GM12878 (cell line): ENCODE measurements at regions not wholly inside any gene's neighbourhood (a gene's known extent, or its start where the extent isn't known, plus 50 kb on each side); places are given as distances from the start of the nearest gene placed in this dataset.

Experiments used
- ATAC-seq: fragments of 200-7000 bp; cut with Tn5 transposase; 3 replicates; pipeline ENCODE4 v1.9.1; 2020; ENCODE audit warnings: mild to moderate bottlenecking, moderate library complexity
- BruUV-seq: library from RNA; stranded (reverse); fragments of 400-500 nt; replicated peaks from 2 replicates; lab custom pipeline; 2021; lab: Mats Ljungman, UMichigan
- CTCF ChIA-PET: fragments of 300-600 bp; sonication (Branson Sonifier 250); formaldehyde crosslinking; extraction: SDS; loops from one replicate; lab custom pipeline; 2021; ENCODE audit warnings: inconsistent platforms; lab: Yijun Ruan, JAX
- POLR2A ChIA-PET: fragments of 350-600 bp; formaldehyde crosslinking; extraction: SDS; loops from one replicate; lab custom pipeline; 2021; ENCODE audit warnings: inconsistent platforms; lab: Charles Lee
- RAD21 ChIA-PET: fragments of 300-600 bp; sonication (Branson Sonifier 250); formaldehyde crosslinking; loops from one replicate; lab custom pipeline; 2023; ENCODE audit warnings: antibody characterized with exemption; ENCODE audit not compliant: unreplicated experiment; lab: Charles Lee
- SMC1A ChIA-PET: fragments of 300-600 bp; sonication (Branson Sonifier 250); formaldehyde crosslinking; loops from one replicate; lab custom pipeline; 2023; ENCODE audit not compliant: unreplicated experiment, uncharacterized antibody; lab: Charles Lee
- DNase-seq: peaks from one replicate; pipeline ENCODE4 v3.0.0-alpha.2; 2011; ENCODE audit warnings: low read depth, low spot score
- FAIRE-seq: peaks from 3 replicates; lab custom pipeline; 2011; peaks lifted over from hg19 to GRCh38; lab: Jason Lieb, UNC
- H2AFZ ChIP-seq: 2 replicates; pipeline ENCODE4 v1.6.0; 2011; ENCODE audit warnings: low read depth, low read length, control low read depth; ENCODE audit not compliant: control insufficient read depth
- H3K27ac ChIP-seq: 2 replicates; pipeline ENCODE4 v1.5.1; 2011; ENCODE audit warnings: control low read depth; ENCODE audit not compliant: control insufficient read depth, insufficient read depth
- H3K27me3 ChIP-seq, 2 experiments: replicated peaks in 1 of 2; 2 replicates each; pipeline versions ENCODE4 v1.6.0 to v1.6.1; 2011; ENCODE audit warnings: low read length in 1 of 2; ENCODE audit not compliant: control insufficient read depth in 2 of 2, insufficient read depth in 2 of 2
- H3K36me3 ChIP-seq, 2 experiments: 2 replicates each; pipeline ENCODE4 v1.5.1; 2011; ENCODE audit warnings: low read length in 1 of 2; ENCODE audit not compliant: control insufficient read depth in 2 of 2, insufficient read depth in 2 of 2
- H3K4me1 ChIP-seq: 2 replicates; pipeline ENCODE4 v1.6.1; 2011; ENCODE audit warnings: mild to moderate bottlenecking, low read length, moderate library complexity, mixed read lengths; ENCODE audit not compliant: control insufficient read depth, insufficient read depth
- H3K4me2 ChIP-seq: 2 replicates; pipeline ENCODE4 v1.6.0; 2011; ENCODE audit warnings: control low read depth; ENCODE audit not compliant: control insufficient read depth, insufficient read depth
- H3K4me3 ChIP-seq: fragments of 200-600 bp; sonication (generic); 2 replicates; pipeline ENCODE4 v1.5.1; 2016
- H3K79me2 ChIP-seq: 2 replicates; pipeline ENCODE4 v1.6.0; 2011; ENCODE audit warnings: low read length; ENCODE audit not compliant: control insufficient read depth, insufficient read depth
- H3K9ac ChIP-seq: 2 replicates; pipeline ENCODE4 v1.8.0; 2011; ENCODE audit warnings: low read length, control low read depth, mixed read lengths; ENCODE audit not compliant: control insufficient read depth, insufficient read depth
- H3K9me3 ChIP-seq: replicated peaks from 3 replicates; pipeline ENCODE4 v1.5.1; 2011; ENCODE audit warnings: mild to moderate bottlenecking, low read length; ENCODE audit not compliant: control insufficient read depth, insufficient read depth
- H4K20me1 ChIP-seq: 2 replicates; pipeline ENCODE4 v1.6.0; 2011; ENCODE audit not compliant: control insufficient read depth, insufficient read depth
- CREM ChIP-seq: IDR thresholded peaks from 2 replicates; pipeline ENCODE4 v1.6.1; 2014; ENCODE audit warnings: antibody characterized with exemption, low read depth
- EED ChIP-seq: sonication (generic); IDR thresholded peaks from 2 replicates; pipeline ENCODE4 v1.6.1; 2016; ENCODE audit warnings: antibody characterized with exemption, low read depth
- GATAD2B ChIP-seq: fragments of 450-650 bp; conservative IDR thresholded peaks from 2 replicates; pipeline ENCODE4 v1.6.1; 2017; ENCODE audit warnings: low read depth, mild to moderate bottlenecking, moderate library complexity
- IRF5 ChIP-seq: fragments of 450-650 bp; IDR thresholded peaks from 2 replicates; pipeline ENCODE4 v1.6.1; 2017; ENCODE audit warnings: borderline replicate concordance
- KAT2A ChIP-seq: conservative IDR thresholded peaks from 2 replicates; pipeline ENCODE4 v1.6.1; 2011; ENCODE audit warnings: low read depth, low read length; ENCODE audit not compliant: control insufficient read depth
- MEF2A ChIP-seq: IDR thresholded peaks from 2 replicates; pipeline ENCODE4 v1.6.1; 2011; ENCODE audit warnings: low read depth, mild to moderate bottlenecking, low read length, moderate library complexity; ENCODE audit not compliant: insufficient read depth
- MEF2B ChIP-seq: fragments of 450-650 bp; IDR thresholded peaks from 2 replicates; pipeline ENCODE4 v1.6.1; 2018; ENCODE audit warnings: mild to moderate bottlenecking, moderate library complexity; ENCODE audit not compliant: partially characterized antibody, poor library complexity, severe bottlenecking
- MXI1 ChIP-seq: fragments of 150-350 bp; IDR thresholded peaks from 2 replicates; pipeline ENCODE4 v1.6.1; 2011; ENCODE audit warnings: low read depth, mild to moderate bottlenecking, inconsistent platforms, low read length, improper control_type of control experiment
- MYB ChIP-seq: fragments of 150-350 bp; IDR thresholded peaks from 2 replicates; pipeline ENCODE4 v1.6.1; 2014; ENCODE audit warnings: mild to moderate bottlenecking, low read depth, low read length, borderline replicate concordance
- NFYB ChIP-seq: IDR thresholded peaks from 2 replicates; pipeline ENCODE4 v1.6.1; 2011; ENCODE audit warnings: low read depth, mild to moderate bottlenecking, low read length, improper control_type of control experiment, moderate library complexity; ENCODE audit not compliant: insufficient read depth
- PAX5 ChIP-seq: IDR thresholded peaks from 2 replicates; pipeline ENCODE4 v1.6.1; 2011; ENCODE audit warnings: low read depth, low read length, borderline replicate concordance
- RCOR1 ChIP-seq: conservative IDR thresholded peaks from 2 replicates; pipeline ENCODE4 v1.6.1; 2012; ENCODE audit warnings: low read depth, low read length, improper control_type of control experiment
- RELA ChIP-seq: fragments of 450-650 bp; IDR thresholded peaks from 2 replicates; pipeline ENCODE4 v1.8.0; 2014; ENCODE audit warnings: borderline replicate concordance; ENCODE audit not compliant: partially characterized antibody
- TBL1XR1 ChIP-seq: IDR thresholded peaks from 2 replicates; pipeline ENCODE4 v1.6.1; 2012; ENCODE audit warnings: low read depth, low read length, improper control_type of control experiment
- TCF7 ChIP-seq: IDR thresholded peaks from 2 replicates; pipeline ENCODE4 v1.6.1; 2014; ENCODE audit warnings: antibody characterized with exemption, borderline replicate concordance
- USF1 ChIP-seq: IDR thresholded peaks from 2 replicates; pipeline ENCODE4 v1.6.1; 2011; ENCODE audit warnings: borderline replicate concordance, low read depth, mild to moderate bottlenecking, moderate library complexity, mixed read lengths, low read length; ENCODE audit not compliant: insufficient read depth; ENCODE audit errors: extremely low read length
- WGBS: methylation state at CpG from one replicate; pipeline ENCODE4 v1.1.6; 2016; ENCODE audit warnings: low lambda C conversion rate; ENCODE audit not compliant: insufficient replicate concordance, insufficient coverage; ENCODE audit errors: missing lambda C conversion rate; 5-methylcytosine and 5-hydroxymethylcytosine counted together
- in situ Hi-C: fragments of 300-500 bp; cut with MboI; formaldehyde crosslinking; loops from 9 replicates; pipeline ENCODE4 v1.14.3; 2018; ENCODE audit warnings: mixed read lengths
- intact Hi-C: fragments of 100-400 bp; cut with micrococcal nuclease; formaldehyde crosslinking; loops from one replicate; pipeline ENCODE4 v1.14.2; 2022; ENCODE audit not compliant: unreplicated experiment
- TF ChIP-seq, protein P1 (sequence below): IDR thresholded peaks from 2 replicates; pipeline ENCODE4 v1.6.1; 2011; ENCODE audit warnings: low read depth, low read length, improper control_type of control experiment, borderline replicate concordance
- TF ChIP-seq, protein P2 (sequence below): IDR thresholded peaks from 2 replicates; pipeline ENCODE4 v1.6.1; 2011; ENCODE audit warnings: low read depth, mild to moderate bottlenecking, low read length, moderate library complexity, borderline replicate concordance; ENCODE audit errors: extremely low read depth

- TF ChIP-seq, protein P1, sequence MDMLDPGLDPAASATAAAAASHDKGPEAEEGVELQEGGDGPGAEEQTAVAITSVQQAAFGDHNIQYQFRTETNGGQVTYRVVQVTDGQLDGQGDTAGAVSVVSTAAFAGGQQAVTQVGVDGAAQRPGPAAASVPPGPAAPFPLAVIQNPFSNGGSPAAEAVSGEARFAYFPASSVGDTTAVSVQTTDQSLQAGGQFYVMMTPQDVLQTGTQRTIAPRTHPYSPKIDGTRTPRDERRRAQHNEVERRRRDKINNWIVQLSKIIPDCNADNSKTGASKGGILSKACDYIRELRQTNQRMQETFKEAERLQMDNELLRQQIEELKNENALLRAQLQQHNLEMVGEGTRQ = no peak
- TF ChIP-seq MEF2B = no peak
- TF ChIP-seq CREM = no peak
Observed at GRCh38 chr12:118512669-118513068, 136.3 kb downstream of the SUDS3 start (continued).

DNA sequence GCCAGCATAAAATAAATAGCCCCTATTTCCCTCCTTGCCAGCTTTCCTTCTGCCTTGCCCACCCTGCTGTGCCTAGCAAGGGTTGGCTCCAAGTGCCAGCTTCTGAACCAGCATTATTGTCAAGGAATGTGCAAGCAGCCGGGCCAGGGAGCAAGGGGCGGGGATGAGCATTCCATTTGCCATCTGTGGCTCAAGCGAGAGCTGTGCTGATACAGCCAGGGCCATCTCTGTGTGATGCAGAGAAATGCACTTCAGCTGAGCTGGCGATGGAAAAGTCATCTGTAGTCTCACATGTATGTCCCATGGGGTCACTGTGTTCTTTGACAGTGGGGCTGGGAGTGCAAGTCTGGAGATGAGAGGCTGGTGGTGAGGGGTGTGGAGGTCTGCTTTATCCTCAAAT, 137.3 kb downstream of the SUDS3 start:
- ATAC-seq = no peak
- ChIA-PET POLR2A (no interaction called here), SMC1A (no interaction called here)
- H3K4me2 ChIP-seq = no peak overlapping the region
- DNase-seq = no peak
- H4K20me1 ChIP-seq = no peaks in the 10 kb centered on the region
- no peaks in the 10 kb centered on the region for H3K27me3 ChIP-seq
- TF ChIP-seq PAX5 (no peak), RCOR1 (no peak), NFYB (no peak), USF1 (no peak), EED (no peak), GATAD2B (no peak), TCF7 (no peak), KAT2A (no peak), RELA (no peak), TBL1XR1 (no peak), IRF5 (no peak), MYB (no peak), MEF2A (no peak), MXI1 (no peak)
- TF ChIP-seq, protein P2, sequence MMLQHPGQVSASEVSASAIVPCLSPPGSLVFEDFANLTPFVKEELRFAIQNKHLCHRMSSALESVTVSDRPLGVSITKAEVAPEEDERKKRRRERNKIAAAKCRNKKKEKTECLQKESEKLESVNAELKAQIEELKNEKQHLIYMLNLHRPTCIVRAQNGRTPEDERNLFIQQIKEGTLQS = no peak
- TF ChIP-seq, all 136 proteins: peak for 0
- Histone ChIP-seq H2AFZ (no peak overlapping the region), H3K4me3 (no peak overlapping the region), H3K79me2 (no peaks in the 10 kb centered on the region), H3K36me3 (no peaks in the 10 kb centered on the region), H3K27ac (no peak overlapping the region), H3K4me1 (no peaks in the 10 kb centered on the region), H3K9me3 (no peaks in the 10 kb centered on the region; the same call in 2 of the 3 replicates), H3K9ac (no peak overlapping the region)
- BruUV-seq = no TSS peak
- CTCF ChIA-PET = no interaction called here
- RAD21 ChIA-PET = no interaction called here
- FAIRE-seq = no peak
- WGBS = 18% methylated on average over 4 of the region's 4 CpGs
- in situ Hi-C loops (no loop called here), intact Hi-C loops (no loop called here)
